H1 (cell line): ENCODE measurements at regions not wholly inside any gene's neighbourhood (a gene's known extent, or its start where the extent isn't known, plus 50 kb on each side); places are given as distances from the start of the nearest gene placed in this dataset.

Experiments
- CTCF ChIA-PET: fragments of 300-600 bp; sonication (Branson Sonifier 250); formaldehyde crosslinking; loops from one replicate; lab custom pipeline; 2021; ENCODE audit not compliant: partially characterized antibody; lab: Charles Lee
- POLR2A ChIA-PET: fragments of 300-600 bp; sonication (Branson Sonifier 250); formaldehyde crosslinking; loops from one replicate; lab custom pipeline; 2021; ENCODE audit warnings: inconsistent platforms; ENCODE audit not compliant: partially characterized antibody; lab: Charles Lee
- DNase-seq, 2 experiments: peaks; one replicate each; pipeline versions ENCODE4 v3.0.0 to v3.0.0-alpha.2; 2010 to 2022; ENCODE audit warnings: low spot score in 2 of 2, low read depth in 1 of 2, mixed read lengths in 1 of 2
- FAIRE-seq: peaks from 2 replicates; lab custom pipeline; 2011; peaks lifted over from hg19 to GRCh38; lab: Jason Lieb, UNC
- H2AFZ ChIP-seq: 2 replicates; pipeline ENCODE4 v1.8.1; 2012; ENCODE audit warnings: low read length, inconsistent platforms
- H2AK5ac ChIP-seq: 2 replicates; pipeline ENCODE4 v1.6.1; 2013; ENCODE audit warnings: low read depth, low read length
- H2BK120ac ChIP-seq: replicated peaks from 2 replicates; pipeline ENCODE3; 2013; ENCODE audit warnings: low read depth, low read length, inconsistent platforms
- H2BK12ac ChIP-seq: 2 replicates; pipeline ENCODE4 v1.6.1; 2013; ENCODE audit warnings: low read depth, low read length
- H2BK15ac ChIP-seq: 2 replicates; pipeline ENCODE4 v1.6.1; 2013; ENCODE audit warnings: low read length
- H2BK20ac ChIP-seq: 2 replicates; pipeline ENCODE4 v1.6.1; 2013; ENCODE audit warnings: low read length
- H2BK5ac ChIP-seq: 2 replicates; pipeline ENCODE4 v1.6.1; 2013; ENCODE audit warnings: low read depth, low read length
- H3K14ac ChIP-seq: 2 replicates; pipeline ENCODE4 v1.6.1; 2013; ENCODE audit warnings: inconsistent platforms; ENCODE audit not compliant: insufficient read length
- H3K18ac ChIP-seq: 2 replicates; pipeline ENCODE4 v1.6.1; 2013; ENCODE audit warnings: low read length; ENCODE audit errors: extremely low read depth
- H3K23ac ChIP-seq: 2 replicates; pipeline ENCODE4 v1.6.1; 2013; ENCODE audit warnings: inconsistent platforms; ENCODE audit not compliant: insufficient read length
- H3K23me2 ChIP-seq: 2 replicates; pipeline ENCODE4 v1.6.1; 2013; ENCODE audit warnings: low read depth, low read length
- H3K27ac ChIP-seq: 2 replicates; pipeline ENCODE4 v1.6.1; 2011; ENCODE audit warnings: low read depth, low read length, inconsistent platforms
- H3K27me3 ChIP-seq, 4 experiments: replicated peaks in 1 of 4; 1 replicate in 1 of 4; 2 replicates in 3 of 4; pipeline versions ENCODE4 v1.6.1 to v1.8.1; 2011 to 2013; ENCODE audit warnings: low read length in 3 of 4, mild to moderate bottlenecking in 3 of 4, inconsistent platforms in 2 of 4, mixed read lengths in 2 of 4, moderate library complexity in 1 of 4; ENCODE audit not compliant: control insufficient read depth in 3 of 4, insufficient read depth in 3 of 4; ENCODE audit errors: extremely low read depth in 1 of 4
- H3K36me3 ChIP-seq, 4 experiments: 2 replicates each; pipeline versions ENCODE4 v1.6.1 to v1.8.1; 2011 to 2013; ENCODE audit warnings: mild to moderate bottlenecking in 4 of 4, low read length in 3 of 4, moderate library complexity in 2 of 4, control low read depth in 1 of 4, inconsistent platforms in 1 of 4; ENCODE audit not compliant: insufficient read depth in 4 of 4, control insufficient read depth in 2 of 4
- H3K4ac ChIP-seq: replicated peaks from 2 replicates; pipeline ENCODE3; 2013; ENCODE audit warnings: low read length, low read depth, mixed read lengths, inconsistent platforms; ENCODE audit not compliant: insufficient read length
- H3K4me1 ChIP-seq, 4 experiments: replicated peaks in 1 of 4; 1 replicate in 1 of 4; 2 replicates in 3 of 4; pipeline versions ENCODE4 v1.6.1 to v1.8.1; 2011 to 2013; ENCODE audit warnings: low read length in 3 of 4, inconsistent platforms in 2 of 4, mixed read lengths in 1 of 4; ENCODE audit not compliant: insufficient read depth in 4 of 4, control insufficient read depth in 3 of 4
- H3K4me2 ChIP-seq, 2 experiments: 2 replicates each; pipeline versions ENCODE4 v1.6.1 to v1.8.1; 2011 to 2013; ENCODE audit warnings: low read depth in 2 of 2, low read length in 2 of 2, control low read depth in 1 of 2, inconsistent platforms in 1 of 2, mild to moderate bottlenecking in 1 of 2; ENCODE audit not compliant: insufficient read depth in 1 of 2
- H3K4me3 ChIP-seq, 4 experiments: fragments of 200-600, 300-600 bp in 1 of 4; sonication (generic), shearing (Covaris generic), sonication (Bioruptor Twin) in 1 of 4; 2 replicates each; pipeline versions ENCODE4 v1.5.1 to v1.8.1; 2011 to 2016; ENCODE audit warnings: low read length in 4 of 4, low read depth in 3 of 4, control low read depth in 2 of 4, inconsistent platforms in 2 of 4, mild to moderate bottlenecking in 2 of 4, mixed read lengths in 1 of 4, moderate library complexity in 1 of 4; ENCODE audit not compliant: insufficient read depth in 2 of 4; ENCODE audit errors: extremely low read depth in 1 of 4
- H3K56ac ChIP-seq: replicated peaks from 2 replicates; pipeline ENCODE3; 2013; ENCODE audit warnings: low read depth, mild to moderate bottlenecking, mixed read lengths, low read length, inconsistent platforms; ENCODE audit not compliant: insufficient read length
- H3K79me1 ChIP-seq: 2 replicates; pipeline ENCODE4 v1.6.1; 2013; ENCODE audit warnings: low read depth, low read length, control low read depth
- H3K79me2 ChIP-seq, 2 experiments: 2 replicates each; pipeline versions ENCODE4 v1.6.1 to v1.8.1; 2012 to 2013; ENCODE audit warnings: low read length in 2 of 2, mild to moderate bottlenecking in 2 of 2, inconsistent platforms in 1 of 2; ENCODE audit not compliant: insufficient read depth in 2 of 2, control insufficient read depth in 1 of 2
- H3K9ac ChIP-seq, 4 experiments: replicated peaks in 1 of 4; 1 replicate in 1 of 4; 2 replicates in 3 of 4; pipeline versions ENCODE4 v1.6.1 to v1.8.1; 2011 to 2013; ENCODE audit warnings: low read depth in 3 of 4, low read length in 3 of 4, control low read depth in 2 of 4, mild to moderate bottlenecking in 2 of 4, moderate library complexity in 2 of 4, inconsistent platforms in 1 of 4; ENCODE audit errors: extremely low read depth in 1 of 4
- H3K9me3 ChIP-seq, 2 experiments: 2 replicates each; pipeline versions ENCODE4 v1.6.1 to v1.8.1; 2012 to 2013; ENCODE audit warnings: mild to moderate bottlenecking in 2 of 2, moderate library complexity in 2 of 2, control low read depth in 1 of 2, inconsistent platforms in 1 of 2, low read depth in 1 of 2, low read length in 1 of 2, mixed read lengths in 1 of 2; ENCODE audit not compliant: insufficient read depth in 2 of 2
- H4K20me1 ChIP-seq, 2 experiments: replicated peaks in 1 of 2; 2 replicates each; pipeline versions ENCODE3 to v1.8.1; 2011 to 2013; ENCODE audit warnings: inconsistent platforms in 2 of 2, low read length in 2 of 2, mild to moderate bottlenecking in 1 of 2; ENCODE audit not compliant: insufficient read depth in 2 of 2, control insufficient read depth in 1 of 2
- H4K5ac ChIP-seq: 2 replicates; pipeline ENCODE4 v1.6.1; 2013; ENCODE audit warnings: low read length, low read depth, mixed read lengths, inconsistent platforms; ENCODE audit not compliant: insufficient read length
- H4K8ac ChIP-seq: 2 replicates; pipeline ENCODE4 v1.8.0; 2013; ENCODE audit warnings: mild to moderate bottlenecking, moderate library complexity, low read length, inconsistent platforms; ENCODE audit not compliant: insufficient read depth; ENCODE audit errors: extremely low read depth
- H4K91ac ChIP-seq: replicated peaks from 2 replicates; pipeline ENCODE3; 2013; ENCODE audit warnings: low read length, mixed read lengths, inconsistent platforms; ENCODE audit not compliant: insufficient read length
- EP300 ChIP-seq, 2 experiments: IDR thresholded peaks; 1 replicate in 1 of 2; 2 replicates in 1 of 2; pipeline ENCODE4 v1.6.1; 2011 to 2012; ENCODE audit warnings: low read depth in 2 of 2, low read length in 2 of 2, mild to moderate bottlenecking in 2 of 2, borderline replicate concordance in 1 of 2, inconsistent platforms in 1 of 2, moderate library complexity in 1 of 2
- POLR2A ChIP-seq, 2 experiments: IDR thresholded peaks; 1 replicate in 1 of 2; 2 replicates in 1 of 2; pipeline ENCODE4 v1.6.1; 2011; ENCODE audit warnings: low read depth in 2 of 2, low read length in 2 of 2, mild to moderate bottlenecking in 2 of 2; ENCODE audit errors: control extremely low read depth in 1 of 2
- SIN3A ChIP-seq, 2 experiments: IDR thresholded peaks in 1 of 2; conservative IDR thresholded peaks in 1 of 2; 2 replicates each; pipeline ENCODE4 v1.6.1; 2011 to 2012; ENCODE audit warnings: low read length in 2 of 2, improper control_type of control experiment in 1 of 2, low read depth in 1 of 2, mild to moderate bottlenecking in 1 of 2
- SIX5 ChIP-seq: IDR thresholded peaks from 2 replicates; pipeline ENCODE4 v1.6.1; 2011; ENCODE audit warnings: mild to moderate bottlenecking, low read depth, low read length
- SP1 ChIP-seq: IDR thresholded peaks from 2 replicates; pipeline ENCODE4 v1.6.1; 2011; ENCODE audit warnings: low read depth, low read length
- TAF7 ChIP-seq: optimal IDR thresholded peaks from 2 replicates; pipeline ENCODE3; 2011; ENCODE audit warnings: low read depth, mild to moderate bottlenecking, inconsistent platforms, low read length, moderate library complexity, borderline replicate concordance
- WGBS, 2 experiments: shearing (Covaris generic) in 1 of 2; methylation state at CpG; one replicate each; pipeline versions ENCODE4 v1.1.6 to v1.1.7; 2013 to 2015; ENCODE audit warnings: low lambda C conversion rate in 2 of 2, mixed read lengths in 2 of 2, inconsistent platforms in 1 of 2, low coverage in 1 of 2, missing lambda C conversion rate in 1 of 2; ENCODE audit not compliant: insufficient replicate concordance in 2 of 2, insufficient coverage in 1 of 2, insufficient read length in 1 of 2; ENCODE audit errors: extremely low coverage in 1 of 2, missing lambda C conversion rate in 1 of 2; 5-methylcytosine and 5-hydroxymethylcytosine counted together
- TF ChIP-seq, protein P1 (sequence below): IDR thresholded peaks from 2 replicates; pipeline ENCODE4 v1.6.1; 2011; ENCODE audit warnings: low read depth, mild to moderate bottlenecking, low read length; ENCODE audit not compliant: insufficient read depth

- DNase-seq (no peak), FAIRE-seq (no peak)
- Histone ChIP-seq H3K27me3 (no peaks in the 10 kb centered on the region), H4K5ac (no peak overlapping the region), H3K4ac (no peak overlapping the region), H3K18ac (no peak overlapping the region), H3K23ac (no peak overlapping the region), H3K79me2 (no peaks in the 10 kb centered on the region), H3K4me3 (no peak overlapping the region), H3K9me3 (no peaks in the 10 kb centered on the region), H2BK15ac (no peak overlapping the region), H2BK120ac (peak overlapping the region; percentile 64), H4K20me1 (no peaks in the 10 kb centered on the region), H3K23me2 (no peaks in the 10 kb centered on the region), H3K14ac (no peak overlapping the region), H3K9ac (no peak overlapping the region), H3K4me1 (no peaks in the 10 kb centered on the region), H3K79me1 (no peaks in the 10 kb centered on the region), H4K8ac (no peak overlapping the region), H2BK5ac (no peak overlapping the region), H3K36me3 (no peaks in the 10 kb centered on the region), H4K91ac (no peak overlapping the region), H3K56ac (no peak overlapping the region), H2AFZ (no peak overlapping the region), H2BK20ac (no peak overlapping the region)
- POLR2A ChIA-PET = interaction anchor here (0.6 kb wide), 1 partner anchor 265 kb away, joined by 3 read pairs; no protein-coding TSS in a partner anchor
- WGBS, 2 experiments = 84% methylated on average over 2 of the region's 2 CpGs; no CpG with 5 or more reads in 1 of the 2 experiments
- CTCF ChIA-PET = no interaction called here
- TF ChIP-seq EP300 (IDR thresholded peaks at IDR 0.05; ENCODE audit: borderline replicate concordance in 1 of 2, low read depth in 2 of 2, low read length in 2 of 2) = no peak
- no peak for TF ChIP-seq SIN3A (conservative IDR thresholded peaks at IDR 0.05 in 1 of 2, IDR thresholded peaks at IDR 0.05 in 1 of 2; ENCODE audit: low read depth in 1 of 2, low read length in 2 of 2)
- TF ChIP-seq TAF7 = no peak
- no peak for TF ChIP-seq POLR2A (IDR thresholded peaks at IDR 0.05; ENCODE audit: control extremely low read depth in 1 of 2, low read depth in 2 of 2, low read length in 2 of 2)
- TF ChIP-seq, protein P1, sequence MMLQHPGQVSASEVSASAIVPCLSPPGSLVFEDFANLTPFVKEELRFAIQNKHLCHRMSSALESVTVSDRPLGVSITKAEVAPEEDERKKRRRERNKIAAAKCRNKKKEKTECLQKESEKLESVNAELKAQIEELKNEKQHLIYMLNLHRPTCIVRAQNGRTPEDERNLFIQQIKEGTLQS = no peak
- TF ChIP-seq SIX5 = no peak
- TF ChIP-seq SP1 = no peak
- TF ChIP-seq, all 59 proteins: peak for 0
- H3K4me2 ChIP-seq = no peak overlapping the region
- no peak overlapping the region for H2AK5ac ChIP-seq
- H2BK12ac ChIP-seq = no peak overlapping the region
- H3K27ac ChIP-seq = no peak overlapping the region
These were observed 210.1 kb upstream of the SPRY2 start for GRCh38 chr13:80550971-80551441.
